ENCODE measurements at regions not wholly inside any gene's neighbourhood (a gene's known extent, or its start where the extent isn't known, plus 50 kb on each side); places are given as distances from the start of the nearest gene placed in this dataset.

DNA sequence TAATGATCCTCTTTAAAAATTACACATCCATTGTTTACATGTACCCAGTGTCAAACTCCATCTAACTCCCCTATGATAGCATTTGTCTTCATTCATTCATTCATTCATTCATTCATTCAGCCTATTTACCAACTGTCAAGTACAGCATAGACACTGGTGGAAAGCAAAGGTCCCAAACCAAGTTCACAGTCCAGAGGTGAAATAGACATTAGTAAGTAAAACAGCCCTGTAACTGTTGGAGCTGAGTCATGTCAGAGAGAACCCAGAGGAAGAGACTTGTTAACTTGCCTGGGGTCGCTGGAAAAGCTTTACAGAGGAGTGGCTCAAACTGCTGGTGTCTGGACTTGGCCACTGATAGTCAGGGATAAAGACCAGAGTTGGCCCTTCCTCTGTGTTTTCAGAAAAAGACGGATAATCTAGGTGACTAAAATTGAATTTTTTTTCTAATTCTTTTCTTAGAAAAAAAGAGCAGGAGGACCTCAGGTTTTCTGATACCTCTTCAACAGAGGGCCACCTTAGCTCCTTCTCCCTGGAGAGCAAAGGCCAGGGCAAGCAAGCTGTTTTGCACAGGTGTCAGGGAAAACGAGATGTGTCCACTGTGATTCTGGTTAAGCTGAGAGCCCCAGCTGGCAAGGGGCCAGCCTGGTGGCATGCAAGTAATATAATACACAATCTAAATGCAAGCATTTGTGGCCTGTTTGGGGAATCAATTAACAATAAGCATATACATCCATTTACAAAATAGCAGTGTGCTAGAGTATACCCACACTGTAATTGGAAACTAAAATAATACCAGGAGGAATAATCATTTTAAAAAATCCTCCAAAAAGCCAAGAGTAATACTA, 96.7 kb upstream of the SLC14A2 start:
- H3K27ac ChIP-seq, result no peak overlapping the region
- no peaks in the 10 kb centered on the region for H3K4me1 ChIP-seq (ENCODE audit: control insufficient read depth in 1 of 2, insufficient read depth in 1 of 2, low read depth in 1 of 2, low read length in 1 of 2)
- TF ChIP-seq, protein P1, sequence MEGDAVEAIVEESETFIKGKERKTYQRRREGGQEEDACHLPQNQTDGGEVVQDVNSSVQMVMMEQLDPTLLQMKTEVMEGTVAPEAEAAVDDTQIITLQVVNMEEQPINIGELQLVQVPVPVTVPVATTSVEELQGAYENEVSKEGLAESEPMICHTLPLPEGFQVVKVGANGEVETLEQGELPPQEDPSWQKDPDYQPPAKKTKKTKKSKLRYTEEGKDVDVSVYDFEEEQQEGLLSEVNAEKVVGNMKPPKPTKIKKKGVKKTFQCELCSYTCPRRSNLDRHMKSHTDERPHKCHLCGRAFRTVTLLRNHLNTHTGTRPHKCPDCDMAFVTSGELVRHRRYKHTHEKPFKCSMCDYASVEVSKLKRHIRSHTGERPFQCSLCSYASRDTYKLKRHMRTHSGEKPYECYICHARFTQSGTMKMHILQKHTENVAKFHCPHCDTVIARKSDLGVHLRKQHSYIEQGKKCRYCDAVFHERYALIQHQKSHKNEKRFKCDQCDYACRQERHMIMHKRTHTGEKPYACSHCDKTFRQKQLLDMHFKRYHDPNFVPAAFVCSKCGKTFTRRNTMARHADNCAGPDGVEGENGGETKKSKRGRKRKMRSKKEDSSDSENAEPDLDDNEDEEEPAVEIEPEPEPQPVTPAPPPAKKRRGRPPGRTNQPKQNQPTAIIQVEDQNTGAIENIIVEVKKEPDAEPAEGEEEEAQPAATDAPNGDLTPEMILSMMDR (IDR thresholded peaks at IDR 0.05), result no peak
- H3K36me3 ChIP-seq, result no peaks in the 10 kb centered on the region
- no peaks in the 10 kb centered on the region for H3K27me3 ChIP-seq
- no peak overlapping the region for H3K4me3 ChIP-seq (ENCODE audit: low read depth in 1 of 2, low read length in 1 of 2)
- no peaks in the 10 kb centered on the region for H3K9me3 ChIP-seq

DNA sequence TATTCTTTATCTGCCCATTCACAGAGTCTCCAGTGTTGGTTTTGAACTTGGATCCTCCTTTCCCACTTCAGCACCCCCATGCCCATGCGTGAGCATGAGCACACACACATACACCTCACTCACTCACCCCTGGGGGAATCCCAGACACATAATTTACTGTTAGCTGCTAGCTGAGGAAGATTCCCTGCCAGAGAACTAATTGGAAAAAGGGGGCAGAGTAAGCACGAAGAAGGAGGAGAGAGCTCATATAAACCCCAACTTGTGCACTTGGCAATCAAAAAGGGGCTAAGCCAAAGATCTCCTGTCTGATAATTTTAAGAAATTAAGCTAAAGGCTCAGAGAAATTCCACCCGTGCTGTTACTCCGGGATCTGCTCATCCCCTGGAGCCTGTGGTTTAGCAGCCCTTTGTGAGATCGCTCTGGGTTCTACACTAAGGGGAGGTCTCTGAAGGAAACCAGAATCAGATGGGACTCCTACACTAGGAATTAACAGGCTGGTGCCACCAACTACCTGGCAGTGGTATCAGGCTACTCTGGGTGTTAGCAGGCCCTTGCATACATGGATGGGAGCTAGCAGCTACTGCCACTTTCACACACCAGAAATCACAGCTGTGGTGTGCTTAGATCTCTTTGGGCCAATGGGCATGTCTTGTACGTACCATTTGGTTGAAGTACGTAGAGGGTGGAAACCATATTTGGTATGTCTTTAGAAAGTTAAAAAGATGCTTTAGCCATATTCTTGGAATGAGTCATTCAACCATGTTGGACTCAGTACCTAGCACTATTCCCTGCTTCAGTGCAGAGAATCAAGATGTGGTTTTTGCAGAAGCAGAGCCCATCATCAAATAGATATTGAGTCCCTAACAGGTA, 95.6 kb upstream of the SLC14A2 start:
- Histone ChIP-seq H3K36me3 (no peaks in the 10 kb centered on the region), H3K4me3 (ENCODE audit: low read depth in 1 of 2, low read length in 1 of 2) (no peak overlapping the region), H3K27ac (no peak overlapping the region), H3K9me3 (no peaks in the 10 kb centered on the region), H3K27me3 (no peaks in the 10 kb centered on the region), H3K4me1 (ENCODE audit: control insufficient read depth in 1 of 2, insufficient read depth in 1 of 2, low read depth in 1 of 2, low read length in 1 of 2) (no peaks in the 10 kb centered on the region)
- TF ChIP-seq, protein P1 (IDR thresholded peaks at IDR 0.05), result no peak

DNA sequence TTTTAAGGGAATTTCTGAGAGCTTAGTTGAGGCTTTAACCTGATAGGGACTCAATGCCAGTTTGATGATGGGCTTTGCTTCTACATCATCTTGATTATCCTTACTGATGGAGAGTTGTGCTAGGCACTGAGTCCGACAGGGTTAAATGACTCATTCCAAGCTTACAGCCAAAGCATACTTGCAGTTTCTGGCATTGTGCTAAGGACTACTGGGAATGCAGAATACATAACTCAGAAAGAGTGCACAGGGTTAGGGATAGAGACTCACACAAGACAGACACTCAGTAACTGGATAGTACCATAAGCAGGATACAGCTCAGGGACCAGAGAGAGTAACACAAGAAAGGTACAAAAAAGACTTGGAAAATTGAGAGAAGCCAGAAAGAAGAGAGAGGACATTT, 94.1 kb upstream of the SLC14A2 start:
- Histone ChIP-seq H3K36me3 (no peaks in the 10 kb centered on the region), H3K4me3 (ENCODE audit: low read depth in 1 of 2, low read length in 1 of 2) (no peak overlapping the region), H3K9me3 (no peaks in the 10 kb centered on the region), H3K4me1 (ENCODE audit: control insufficient read depth in 1 of 2, insufficient read depth in 1 of 2, low read depth in 1 of 2, low read length in 1 of 2) (no peaks in the 10 kb centered on the region), H3K27me3 (no peaks in the 10 kb centered on the region), H3K27ac (no peak overlapping the region)
- TF ChIP-seq, protein P1 (IDR thresholded peaks at IDR 0.05), result no peak

DNA sequence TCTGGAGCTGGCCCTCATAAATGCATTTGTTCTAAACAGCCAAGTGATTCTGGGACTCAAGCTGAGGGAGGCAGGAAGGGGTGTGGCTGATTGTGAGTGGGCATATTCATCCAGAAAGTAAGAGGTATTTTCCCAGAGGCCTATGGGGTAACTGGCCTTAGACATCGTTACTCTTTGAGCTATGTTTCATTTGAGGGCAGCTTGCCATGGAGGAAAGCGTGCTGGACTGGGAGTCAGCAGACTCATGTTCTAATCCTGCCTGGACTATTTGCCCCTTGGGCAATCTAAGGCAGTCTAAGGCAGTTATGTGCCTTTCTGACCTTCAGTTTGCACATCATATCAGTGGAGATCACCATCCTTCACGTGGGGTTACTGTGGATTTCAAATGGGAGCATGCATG, 93.5 kb upstream of the SLC14A2 start:
- TF ChIP-seq, protein P1 (IDR thresholded peaks at IDR 0.05), result no peak
- Histone ChIP-seq H3K9me3 (no peaks in the 10 kb centered on the region), H3K27me3 (no peaks in the 10 kb centered on the region), H3K27ac (no peak overlapping the region), H3K4me3 (ENCODE audit: low read depth in 1 of 2, low read length in 1 of 2) (no peak overlapping the region), H3K36me3 (no peaks in the 10 kb centered on the region), H3K4me1 (ENCODE audit: control insufficient read depth in 1 of 2, insufficient read depth in 1 of 2, low read depth in 1 of 2, low read length in 1 of 2) (no peaks in the 10 kb centered on the region)

DNA sequence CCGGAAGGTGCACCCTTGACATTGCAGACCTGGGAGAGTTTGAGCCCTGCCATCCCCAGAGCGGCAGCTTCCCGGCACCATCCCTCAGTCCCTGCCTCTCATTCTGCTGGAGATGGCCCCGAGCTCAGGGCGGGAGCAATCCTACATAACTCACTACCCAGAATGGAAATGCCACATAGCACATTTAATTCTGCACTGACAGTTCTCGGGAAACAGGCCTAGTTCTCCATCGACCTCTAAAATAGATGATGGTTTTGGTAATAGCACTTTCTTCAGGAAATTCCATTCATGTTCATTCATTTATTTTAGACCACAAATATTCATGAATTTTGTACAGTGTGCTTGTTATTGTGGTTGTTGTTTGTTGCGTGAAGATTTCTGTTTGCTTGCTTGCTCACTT, 92.9 kb upstream of the SLC14A2 start:
- H3K9me3 ChIP-seq, result no peaks in the 10 kb centered on the region
- no peaks in the 10 kb centered on the region for H3K4me1 ChIP-seq (ENCODE audit: control insufficient read depth in 1 of 2, insufficient read depth in 1 of 2, low read depth in 1 of 2, low read length in 1 of 2)
- H3K27ac ChIP-seq, result no peak overlapping the region
- TF ChIP-seq, protein P1 (IDR thresholded peaks at IDR 0.05), result no peak
- H3K4me3 ChIP-seq (ENCODE audit: low read depth in 1 of 2, low read length in 1 of 2), result no peak overlapping the region
- H3K36me3 ChIP-seq, result no peaks in the 10 kb centered on the region
- H3K27me3 ChIP-seq, result no peaks in the 10 kb centered on the region

Data from neutrophil (primary cell).